HEK293T (cell line): ENCODE measurements at regions not wholly inside any gene's neighbourhood (a gene's known extent, or its start where the extent isn't known, plus 50 kb on each side); places are given as distances from the start of the nearest gene placed in this dataset.
"Not testable (repeated sequence)": the region's sequence is repeated elsewhere in the genome, so short reads cannot be mapped to it uniquely, and the experiment has no call there.

Experiments
- CTCF ChIA-PET: fragments of 350-600 bp; formaldehyde crosslinking; extraction: SDS; loops from one replicate; lab custom pipeline; 2021; ENCODE audit warnings: antibody characterized with exemption, inconsistent platforms; lab: Yijun Ruan, JAX
- POLR2A ChIA-PET: fragments of 350-600 bp; formaldehyde crosslinking; extraction: SDS; loops from one replicate; lab custom pipeline; 2020; ENCODE audit warnings: antibody characterized with exemption, inconsistent platforms; lab: Yijun Ruan, JAX
- DNase-seq: peaks from one replicate; pipeline ENCODE4 v3.0.0; 2012; ENCODE audit warnings: mixed read lengths; ENCODE audit errors: extremely low spot score
- ARNT ChIP-seq: fragments of 450-650 bp; IDR thresholded peaks from 2 replicates; pipeline ENCODE4 v1.6.1; 2017; ENCODE audit warnings: mild to moderate bottlenecking
- BHLHE40 ChIP-seq: fragments of 450-650 bp; IDR thresholded peaks from 2 replicates; pipeline ENCODE4 v1.6.1; 2016; ENCODE audit warnings: mild to moderate bottlenecking, moderate library complexity, borderline replicate concordance
- CTBP1 ChIP-seq: fragments of 450-650 bp; IDR thresholded peaks from 2 replicates; pipeline ENCODE4 v1.6.1; 2016; ENCODE audit warnings: borderline replicate concordance
- ELF4 ChIP-seq: fragments of 450-650 bp; IDR thresholded peaks from 2 replicates; pipeline ENCODE4 v1.6.1; 2017; ENCODE audit warnings: antibody characterized with exemption
- FOXA1 ChIP-seq: fragments of 450-650 bp; IDR thresholded peaks from 2 replicates; pipeline ENCODE4 v1.6.1; 2016; ENCODE audit warnings: mild to moderate bottlenecking
- FOXK2 ChIP-seq: fragments of 450-650 bp; IDR thresholded peaks from 2 replicates; pipeline ENCODE4 v1.6.1; 2016; ENCODE audit warnings: mild to moderate bottlenecking
- FOXM1 ChIP-seq: fragments of 450-650 bp; IDR thresholded peaks from 2 replicates; pipeline ENCODE4 v1.6.1; 2017; ENCODE audit warnings: mild to moderate bottlenecking, borderline replicate concordance
- HDGF ChIP-seq: fragments of 450-650 bp; IDR thresholded peaks from 2 replicates; pipeline ENCODE4 v1.6.1; 2017; ENCODE audit warnings: antibody characterized with exemption, borderline replicate concordance
- L3MBTL2 ChIP-seq: fragments of 450-650 bp; conservative IDR thresholded peaks from 2 replicates; pipeline ENCODE4 v1.6.1; 2016; ENCODE audit warnings: mild to moderate bottlenecking
- LEF1 ChIP-seq: fragments of 450-650 bp; IDR thresholded peaks from 2 replicates; pipeline ENCODE4 v1.6.1; 2017; ENCODE audit warnings: mild to moderate bottlenecking, borderline replicate concordance
- NFRKB ChIP-seq: fragments of 450-650 bp; IDR thresholded peaks from 2 replicates; pipeline ENCODE4 v1.6.1; 2016; ENCODE audit warnings: mild to moderate bottlenecking, moderate library complexity
- SP1 ChIP-seq: fragments of 450-650 bp; IDR thresholded peaks from 2 replicates; pipeline ENCODE4 v1.6.1; 2017
- SUZ12 ChIP-seq: fragments of 450-650 bp; IDR thresholded peaks from 2 replicates; pipeline ENCODE4 v1.6.1; 2016; ENCODE audit warnings: mild to moderate bottlenecking
- TARDBP ChIP-seq: fragments of 450-650 bp; IDR thresholded peaks from 2 replicates; pipeline ENCODE4 v1.6.1; 2016
- ZNF384 ChIP-seq: fragments of 450-650 bp; IDR thresholded peaks from 2 replicates; pipeline ENCODE4 v1.6.1; 2016
- TF ChIP-seq, protein P1 (sequence below): fragments of 450-650 bp; IDR thresholded peaks from 2 replicates; pipeline ENCODE4 v1.6.1; 2016

DNA sequence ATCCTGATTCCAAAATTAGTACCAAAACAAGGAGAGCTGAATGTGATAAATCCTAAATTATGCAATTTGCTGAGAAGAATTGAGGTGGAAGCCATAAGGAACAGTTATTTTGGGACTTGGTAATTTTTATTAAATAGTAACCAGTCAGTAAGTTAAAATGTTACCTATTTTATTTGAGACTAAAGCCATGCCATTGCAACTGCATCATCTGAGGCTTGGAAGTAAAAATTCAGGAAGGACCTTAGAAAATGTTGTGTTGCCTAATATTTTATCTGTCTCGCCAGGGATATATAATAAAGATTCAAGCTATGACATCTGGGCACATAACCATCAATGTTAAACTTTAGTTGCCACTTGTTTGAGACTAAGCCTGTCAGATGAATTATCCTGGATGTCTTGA, 341.3 kb upstream of the MAGEB16 start:
- TF ChIP-seq LEF1 (no peak), HDGF (no peak), FOXA1 (no peak), ZNF384 (no peak), NFRKB (no peak), L3MBTL2 (no peak), ARNT (no peak), SP1 (no peak), ELF4 (no peak), BHLHE40 (no peak), FOXM1 (no peak), TARDBP (no peak), CTBP1 (no peak), SUZ12 (no peak), FOXK2 (no peak)
- TF ChIP-seq, protein P1, sequence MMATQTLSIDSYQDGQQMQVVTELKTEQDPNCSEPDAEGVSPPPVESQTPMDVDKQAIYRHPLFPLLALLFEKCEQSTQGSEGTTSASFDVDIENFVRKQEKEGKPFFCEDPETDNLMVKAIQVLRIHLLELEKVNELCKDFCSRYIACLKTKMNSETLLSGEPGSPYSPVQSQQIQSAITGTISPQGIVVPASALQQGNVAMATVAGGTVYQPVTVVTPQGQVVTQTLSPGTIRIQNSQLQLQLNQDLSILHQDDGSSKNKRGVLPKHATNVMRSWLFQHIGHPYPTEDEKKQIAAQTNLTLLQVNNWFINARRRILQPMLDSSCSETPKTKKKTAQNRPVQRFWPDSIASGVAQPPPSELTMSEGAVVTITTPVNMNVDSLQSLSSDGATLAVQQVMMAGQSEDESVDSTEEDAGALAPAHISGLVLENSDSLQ: no peak
- POLR2A ChIA-PET: no interaction called here
- DNase-seq: no peak
- CTCF ChIA-PET: no interaction called here

DNA sequence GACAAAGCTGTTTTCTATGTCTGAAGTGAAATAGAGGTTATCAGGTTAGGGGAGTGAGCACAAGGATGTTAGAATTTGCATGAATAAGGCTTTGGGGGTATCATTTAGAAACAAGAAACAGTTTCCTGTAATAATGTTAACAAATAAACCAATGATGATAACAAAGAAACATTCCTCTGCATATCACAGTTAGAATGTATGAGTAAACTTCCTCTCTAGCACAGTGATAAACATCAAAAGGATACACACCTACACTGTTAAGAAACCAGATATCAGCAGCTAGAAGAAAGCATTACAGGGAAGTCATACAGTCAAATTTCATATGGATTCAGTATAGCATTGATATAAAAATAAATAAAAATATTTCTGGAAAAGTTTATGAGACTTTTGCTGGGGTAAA, 340.0 kb upstream of the MAGEB16 start:
- ChIA-PET POLR2A (no interaction called here), CTCF (no interaction called here)
- no peak for TF ChIP-seq ARNT
- no peak for TF ChIP-seq ZNF384
- TF ChIP-seq, protein P1: no peak
- TF ChIP-seq FOXA1: no peak
- TF ChIP-seq TARDBP: no peak
- no peak for TF ChIP-seq HDGF
- TF ChIP-seq L3MBTL2: no peak
- no peak for TF ChIP-seq BHLHE40
- no peak for TF ChIP-seq CTBP1
- no peak for DNase-seq

DNA sequence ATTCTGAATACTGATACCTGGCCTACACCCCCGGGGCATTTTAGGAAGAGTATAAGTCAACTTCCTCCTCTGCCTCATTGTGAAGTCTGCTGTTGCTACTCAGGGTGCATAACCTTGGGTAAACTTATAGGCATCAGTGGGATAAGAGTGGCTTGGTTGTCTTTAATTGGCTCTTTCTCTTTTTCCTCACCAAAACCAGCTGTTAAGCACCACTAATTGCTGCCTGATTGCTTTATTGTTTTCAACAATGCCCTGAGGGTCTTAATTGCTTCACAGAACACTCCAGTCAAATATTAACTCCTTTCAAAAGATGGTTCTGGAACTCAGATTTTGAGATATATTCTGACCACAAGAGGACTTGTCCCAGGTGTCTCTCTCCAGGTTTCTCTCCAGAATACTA, 337.0 kb upstream of the MAGEB16 start:
- ChIA-PET CTCF (no interaction called here), POLR2A (no interaction called here)
- TF ChIP-seq LEF1 (no peak), ELF4 (no peak), HDGF (no peak), FOXM1 (no peak), TARDBP (no peak), SP1 (no peak), BHLHE40 (no peak), ARNT (no peak), SUZ12 (no peak), CTBP1 (no peak), NFRKB (no peak), FOXK2 (no peak), ZNF384 (no peak), L3MBTL2 (no peak), FOXA1 (no peak)
- TF ChIP-seq, protein P1: no peak
- DNase-seq: no peak

DNA sequence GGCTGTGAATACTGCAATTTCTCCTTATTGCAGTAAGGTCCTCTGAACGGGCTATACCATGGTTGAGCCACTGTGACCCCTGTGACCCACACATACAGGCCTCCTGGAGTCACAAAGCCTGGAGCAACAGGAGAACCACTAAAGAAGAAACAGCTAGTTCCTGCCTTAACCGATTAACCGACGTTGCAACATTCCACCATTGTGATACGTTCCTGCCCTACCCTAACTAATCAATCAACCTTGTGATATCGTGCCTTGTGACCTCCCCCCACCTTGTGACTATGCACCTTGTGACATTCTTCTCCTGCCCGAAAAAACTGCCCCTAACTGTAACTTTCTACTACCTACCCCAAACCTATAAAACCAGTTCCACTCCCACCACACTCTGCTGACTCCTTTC, 301.5 kb upstream of the MAGEB16 start:
- POLR2A ChIA-PET, CTCF ChIA-PET, DNase-seq: not testable (repeated sequence)

DNA sequence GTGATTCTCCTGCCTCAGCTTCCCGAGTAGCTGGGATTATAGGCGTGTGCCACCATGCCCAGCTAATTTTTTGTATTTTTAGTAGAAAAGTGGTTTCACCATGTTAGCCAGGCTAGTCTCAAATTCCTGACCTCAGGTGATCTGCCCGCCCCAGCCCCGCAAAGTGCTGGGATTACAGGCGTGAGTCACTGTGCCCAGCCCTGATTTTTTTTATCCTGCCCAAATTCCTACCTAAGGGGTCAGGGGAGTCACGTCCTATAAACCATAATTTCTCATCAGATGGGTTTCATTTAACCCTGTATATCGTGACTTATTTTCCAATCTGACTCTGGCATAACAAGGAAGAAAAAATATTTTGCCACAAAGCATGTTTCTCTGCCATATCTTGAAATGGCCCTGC, 300.7 kb upstream of the MAGEB16 start:
- POLR2A ChIA-PET, DNase-seq, CTCF ChIA-PET: not testable (repeated sequence)

DNA sequence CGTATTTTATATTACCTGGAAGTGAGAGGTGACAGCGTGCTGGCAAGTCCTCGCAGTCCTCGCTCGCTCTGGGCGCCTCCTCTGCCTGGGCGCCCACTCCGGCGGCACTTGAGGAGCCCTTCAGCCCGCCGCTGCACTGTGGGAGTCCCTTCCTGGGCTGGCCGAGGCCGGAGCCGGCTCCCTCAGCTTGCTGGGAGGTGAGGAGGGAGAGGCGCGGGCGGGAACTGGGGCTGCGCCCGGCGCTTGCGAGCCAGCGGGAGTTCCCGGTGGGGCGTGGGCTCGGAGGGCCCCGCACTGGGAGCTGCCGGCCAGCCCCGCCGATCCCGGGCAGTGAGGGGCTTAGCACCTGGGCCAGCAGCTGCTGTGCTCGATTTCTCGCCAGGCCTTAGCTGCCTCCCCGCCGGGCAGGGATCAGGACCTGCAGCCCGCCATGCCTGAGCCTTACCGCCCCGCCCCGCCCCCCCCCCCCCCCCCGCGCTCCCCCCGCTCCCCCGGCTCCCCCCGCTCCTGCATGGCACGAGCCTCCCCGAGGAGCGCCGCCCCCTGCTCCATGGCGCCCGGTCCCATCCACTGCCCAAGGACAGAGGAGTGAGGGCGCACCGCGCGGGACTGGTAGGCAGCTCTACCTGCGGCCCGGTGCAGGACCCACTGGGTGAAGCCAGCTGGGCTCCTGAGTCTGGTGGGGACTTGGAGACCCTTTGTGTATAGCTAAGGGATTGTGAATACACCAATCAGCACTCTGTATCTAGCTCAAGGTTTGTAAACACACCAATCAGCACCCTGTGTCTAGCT, 298.9 kb upstream of the MAGEB16 start:
- TF ChIP-seq SUZ12: no peak
- no peak for TF ChIP-seq ZNF384
- TF ChIP-seq FOXA1: no peak
- ChIA-PET POLR2A (no interaction called here), CTCF (no interaction called here)
- no peak for DNase-seq

DNA sequence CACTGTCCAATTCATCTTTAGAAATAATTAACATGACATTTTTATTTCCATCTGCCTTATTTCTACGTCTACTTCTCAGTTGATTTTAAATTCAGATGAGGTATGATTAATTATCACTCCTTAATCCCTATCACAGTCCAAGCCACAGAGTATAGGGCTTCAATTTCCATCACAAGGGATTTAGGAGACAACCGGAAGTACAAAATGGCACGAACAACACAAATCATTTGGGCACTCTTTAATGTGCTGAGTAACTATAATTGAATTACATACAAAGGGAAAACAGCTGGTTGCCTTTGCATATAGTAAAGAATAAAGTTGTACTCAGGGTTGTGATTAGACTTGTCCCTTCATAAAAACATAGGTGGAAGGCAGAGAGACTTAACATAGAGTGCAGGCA, 290.4 kb upstream of the MAGEB16 start:
- POLR2A ChIA-PET: no interaction called here

DNA sequence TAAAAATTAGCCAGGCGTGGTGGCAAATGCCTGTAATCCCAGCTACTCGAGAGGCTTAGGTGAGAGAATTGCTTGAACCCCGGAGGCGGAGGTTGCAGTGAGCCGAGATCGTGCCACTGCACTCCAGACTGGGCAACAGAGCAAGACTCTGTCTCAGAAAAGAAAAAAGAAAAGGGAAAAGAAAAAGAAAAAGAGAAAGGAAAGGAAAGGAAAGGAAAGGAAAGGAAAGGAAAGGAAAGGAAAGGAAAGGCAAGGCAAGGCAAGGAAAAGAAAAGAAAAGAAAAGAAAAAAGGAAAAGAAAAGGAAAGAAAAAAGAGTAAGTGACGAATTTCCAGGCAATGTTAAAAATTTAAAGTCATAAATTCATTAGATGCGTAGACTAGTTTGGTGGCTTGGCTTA, 250.1 kb upstream of the MAGEB16 start:
- DNase-seq, POLR2A ChIA-PET, CTCF ChIA-PET: not testable (repeated sequence)

More for the DNA sequence above, 290.4 kb upstream of the MAGEB16 start:
- DNase-seq: no peak
- TF ChIP-seq FOXK2: no peak
- no peak for TF ChIP-seq NFRKB
- no peak for TF ChIP-seq L3MBTL2
- TF ChIP-seq HDGF: no peak
- no peak for TF ChIP-seq ARNT
- no peak for TF ChIP-seq FOXM1
- no peak for TF ChIP-seq LEF1
- TF ChIP-seq BHLHE40: no peak
- TF ChIP-seq TARDBP: no peak
- TF ChIP-seq ZNF384: no peak
- TF ChIP-seq, protein P1: no peak
- TF ChIP-seq FOXA1: no peak
- no peak for TF ChIP-seq SUZ12
- CTCF ChIA-PET: no interaction called here
